Stimulated activated CD8-positive, alpha-beta memory T cell treated with anti-CD3 and anti-CD28 coated beads, Interleukin-15, amount 100 ng/mL, for 24 hours (primary cell): ENCODE measurements at regions not wholly inside any gene's neighbourhood (a gene's known extent, or its start where the extent isn't known, plus 50 kb on each side); places are given as distances from the start of the nearest gene placed in this dataset.
"Not testable (repeated sequence)": the region's sequence is repeated elsewhere in the genome, so short reads cannot be mapped to it uniquely, and the experiment has no call there.

Experiments
- DNase-seq: peaks from one replicate; pipeline ENCODE4 v3.0.0-alpha.2; 2020; ENCODE audit warnings: low read depth

- no peak for DNase-seq
Measured at GRCh38 chr2:81002906-81003305, 698.4 kb upstream of the LRRTM1 start.

DNA sequence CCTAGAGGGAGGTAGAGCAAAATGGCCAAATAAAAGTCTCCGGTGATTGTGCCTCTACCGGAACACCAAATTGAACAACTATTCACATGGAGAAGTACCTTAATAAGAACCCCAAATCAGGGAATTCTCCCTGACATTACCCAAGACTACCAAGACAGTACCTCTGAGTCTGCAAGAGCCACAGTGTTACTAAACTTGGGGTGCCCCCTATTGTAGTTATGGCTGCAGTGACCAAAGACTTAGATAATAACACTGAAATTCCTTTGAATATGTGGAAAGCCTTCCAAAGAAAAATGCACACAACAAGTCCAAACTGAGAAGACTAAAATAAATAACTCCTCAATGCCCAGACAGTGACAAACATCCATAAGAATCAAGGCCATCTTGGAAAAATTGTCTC, 682.9 kb upstream of the LRRTM1 start:
- no peak for DNase-seq

DNA sequence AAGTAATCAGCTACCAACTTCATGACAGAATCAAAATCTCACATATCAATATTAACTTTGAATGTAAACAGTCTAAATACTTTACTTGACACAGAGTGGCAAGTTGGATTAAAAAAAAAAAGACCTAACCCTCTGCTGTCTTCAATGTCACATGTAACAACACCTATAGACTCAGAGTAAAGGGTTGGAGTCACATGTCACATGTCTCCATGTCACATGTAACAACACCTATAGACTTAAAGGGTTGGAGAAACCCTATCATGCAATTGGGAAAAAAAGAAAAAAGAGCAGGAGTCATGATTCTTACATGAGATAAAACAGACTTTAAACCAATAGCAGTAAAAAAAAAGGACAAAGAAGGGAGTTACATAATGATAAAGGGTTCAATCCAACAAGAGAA, 665.3 kb upstream of the LRRTM1 start:
- no peak for DNase-seq

DNA sequence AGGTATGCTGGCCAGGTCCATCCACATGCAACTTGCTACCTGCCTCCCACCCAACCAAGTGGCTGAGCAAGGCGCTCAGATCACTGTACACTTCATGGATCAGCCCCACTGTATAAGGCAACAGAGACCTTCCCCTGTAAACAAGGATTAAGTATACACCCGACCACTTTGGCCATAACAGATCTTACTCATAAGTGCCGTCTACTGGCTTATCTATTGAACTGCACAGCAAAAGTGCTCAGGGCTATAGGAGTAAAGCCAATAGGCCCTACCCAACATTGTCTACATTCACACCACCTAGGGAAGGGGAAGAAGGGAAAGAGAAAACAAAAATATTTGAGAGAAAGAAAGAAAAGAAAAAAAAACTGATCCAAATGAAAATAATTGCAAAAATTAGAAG, 663.9 kb upstream of the LRRTM1 start:
- no peak for DNase-seq

GRCh38 chr2:80947601-80948130, 643.1 kb upstream of the LRRTM1 start:
- DNase-seq = no peak

GRCh38 chr2:80943487-80943886, 638.9 kb upstream of the LRRTM1 start:
- DNase-seq = no peak

- DNase-seq = no peak
Measured at GRCh38 chr2:80942766-80943165, 638.2 kb upstream of the LRRTM1 start.

GRCh38 chr2:80938463-80938862, 633.9 kb upstream of the LRRTM1 start:
- no peak for DNase-seq

DNA sequence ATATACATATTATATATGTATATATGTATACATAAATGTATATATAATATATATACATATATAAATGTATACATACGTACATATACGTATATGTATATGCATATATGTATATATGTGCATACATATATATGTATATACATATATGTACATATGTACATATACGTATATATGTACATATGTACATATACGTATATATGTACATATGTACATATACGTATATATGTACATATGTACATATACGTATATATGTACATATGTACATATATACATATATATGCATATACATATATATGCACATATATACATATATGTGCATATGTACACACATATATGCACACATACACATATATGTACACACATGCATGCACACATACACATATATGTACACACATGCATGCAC, 627.3 kb upstream of the LRRTM1 start:
- not testable (repeated sequence) for DNase-seq

DNA sequence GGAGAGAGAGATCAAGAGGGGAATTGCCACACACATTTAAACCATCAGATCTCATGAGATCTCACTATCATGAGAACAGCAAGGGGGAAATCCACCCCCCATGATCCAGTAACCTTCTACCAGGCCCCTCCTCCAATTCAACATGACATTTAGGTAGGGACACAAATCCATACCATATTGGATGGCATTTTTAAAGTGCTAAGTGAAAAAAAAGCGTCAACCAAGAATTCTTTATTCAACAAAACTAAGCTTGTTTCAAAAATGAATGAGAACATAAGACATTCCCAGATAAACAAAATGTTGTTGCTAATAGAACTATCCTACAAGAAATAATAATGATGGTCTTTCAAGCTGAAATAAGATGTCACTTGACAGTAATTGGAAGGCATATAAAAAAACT, 626.2 kb upstream of the LRRTM1 start:
- DNase-seq = no peak

- DNase-seq = no peak
Measured at GRCh38 chr2:80926168-80926567, 621.6 kb upstream of the LRRTM1 start.

DNA sequence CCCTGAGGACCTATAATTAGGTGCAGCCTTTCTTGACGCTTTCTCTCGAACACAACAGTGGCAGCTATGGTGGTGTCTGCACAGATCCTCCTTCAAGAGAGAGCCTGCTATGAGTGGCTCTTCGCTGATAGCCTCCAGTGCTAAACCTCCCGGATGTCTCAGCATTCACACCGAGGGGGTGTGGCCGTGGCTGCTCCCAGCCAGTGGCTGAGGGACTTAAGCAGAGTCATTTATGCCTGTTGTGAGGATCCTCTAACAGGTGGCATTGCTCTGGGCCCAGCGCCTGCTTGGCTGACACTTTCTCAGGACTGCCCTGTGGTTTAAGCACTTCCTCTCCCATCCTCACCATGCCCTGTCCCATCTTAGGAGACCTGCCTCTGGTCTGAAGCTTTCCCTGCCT, 592.0 kb upstream of the LRRTM1 start:
- no peak for DNase-seq

GRCh38 chr2:80894486-80894885, 589.9 kb upstream of the LRRTM1 start:
- no peak for DNase-seq

- no peak for DNase-seq
Measured at GRCh38 chr2:80893711-80894110, 589.2 kb upstream of the LRRTM1 start.

GRCh38 chr2:80889009-80889408, 584.5 kb upstream of the LRRTM1 start:
- DNase-seq = no peak

DNA sequence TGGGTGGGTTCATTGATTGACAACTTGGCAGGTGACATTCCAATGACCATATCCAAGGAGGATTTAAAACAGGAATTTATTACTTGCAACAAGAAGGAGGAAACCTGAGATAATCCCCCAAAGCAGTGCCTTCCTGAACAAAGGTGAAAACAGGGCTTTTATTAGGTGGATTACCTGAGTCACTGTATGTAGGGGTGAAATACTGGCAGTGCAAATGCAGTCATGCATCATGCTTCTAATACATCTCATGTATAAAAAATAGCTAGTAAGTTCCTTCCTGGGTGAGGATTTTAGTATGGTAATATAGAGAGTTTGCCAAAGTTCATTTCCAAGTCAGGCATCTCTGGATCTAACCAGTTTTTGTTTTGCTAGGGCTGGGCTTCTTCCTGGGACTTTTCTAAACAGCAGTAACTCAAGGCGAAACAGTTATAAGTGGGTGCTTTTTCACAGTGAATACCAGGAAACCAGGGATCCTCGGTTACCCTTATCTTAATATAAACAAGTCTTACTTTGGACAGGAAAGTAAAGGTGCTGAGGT, 583.4 kb upstream of the LRRTM1 start:
- DNase-seq = no peak

DNA sequence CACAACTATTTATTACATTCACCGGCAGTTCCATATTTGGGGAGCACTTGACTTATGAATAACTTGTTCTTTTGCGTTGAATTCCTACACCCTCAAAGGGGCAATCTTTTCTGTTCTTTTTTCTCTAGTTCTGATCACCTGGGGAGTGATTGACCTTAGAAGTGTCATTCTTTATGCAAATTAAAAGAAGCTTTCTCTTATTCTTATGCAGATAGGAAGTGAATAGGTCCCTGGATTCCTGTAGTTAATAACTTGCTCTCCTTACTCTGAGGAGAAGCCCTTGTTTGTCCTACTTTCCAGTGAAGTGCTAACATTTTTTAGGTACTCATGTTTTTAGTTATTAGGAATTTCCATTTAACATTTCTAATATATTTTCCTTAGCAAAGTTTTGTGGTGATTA, 569.8 kb upstream of the LRRTM1 start:
- DNase-seq = no peak

GRCh38 chr2:80869858-80870438, 565.4 kb upstream of the LRRTM1 start:
- no peak for DNase-seq

DNA sequence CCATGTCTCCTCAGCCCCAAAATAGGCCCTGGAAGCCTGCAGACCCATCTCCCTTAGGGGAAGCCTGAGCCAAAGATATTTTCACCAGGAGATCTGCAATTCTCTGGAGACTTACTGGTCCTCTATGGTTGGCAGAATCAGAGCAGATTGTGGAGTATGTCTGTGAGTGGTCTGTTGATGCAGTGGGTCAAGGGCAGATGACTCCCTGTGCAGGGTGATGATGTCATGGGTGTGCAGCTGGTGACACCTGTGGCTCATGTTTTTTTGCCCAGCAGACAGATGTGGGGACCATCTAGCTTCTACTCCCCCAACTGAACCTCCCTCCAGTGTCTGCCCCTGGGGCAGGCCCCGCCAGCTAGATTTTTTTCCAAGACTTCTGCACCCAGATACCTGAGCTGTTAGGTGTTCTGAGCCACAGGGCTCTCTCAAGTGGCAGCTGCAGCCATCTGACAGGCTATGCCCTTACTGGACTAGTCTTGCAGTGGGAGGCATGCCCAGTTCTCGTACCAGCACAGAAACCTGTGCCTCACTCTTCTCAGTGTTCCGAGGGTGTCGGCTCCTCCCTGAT, 558.7 kb upstream of the LRRTM1 start:
- no peak for DNase-seq

DNA sequence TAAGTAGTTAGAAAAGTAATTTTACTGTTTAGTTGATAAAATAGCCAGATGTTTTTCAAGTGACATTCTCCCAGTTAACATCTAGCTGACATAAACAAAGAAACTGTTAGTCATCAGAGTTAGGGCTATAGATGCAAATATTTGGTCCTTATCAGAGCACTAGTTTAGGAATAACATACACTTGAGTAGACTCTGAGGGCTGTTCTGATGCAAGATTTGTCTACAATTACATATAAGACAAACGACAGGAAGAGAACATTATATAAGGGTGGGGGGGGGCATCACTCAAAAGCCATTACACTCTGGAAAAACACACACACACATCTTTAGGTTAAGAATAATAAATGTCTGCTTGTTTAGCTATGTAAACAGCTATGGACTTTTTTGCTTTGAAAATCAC, 554.4 kb upstream of the LRRTM1 start:
- no peak for DNase-seq

DNA sequence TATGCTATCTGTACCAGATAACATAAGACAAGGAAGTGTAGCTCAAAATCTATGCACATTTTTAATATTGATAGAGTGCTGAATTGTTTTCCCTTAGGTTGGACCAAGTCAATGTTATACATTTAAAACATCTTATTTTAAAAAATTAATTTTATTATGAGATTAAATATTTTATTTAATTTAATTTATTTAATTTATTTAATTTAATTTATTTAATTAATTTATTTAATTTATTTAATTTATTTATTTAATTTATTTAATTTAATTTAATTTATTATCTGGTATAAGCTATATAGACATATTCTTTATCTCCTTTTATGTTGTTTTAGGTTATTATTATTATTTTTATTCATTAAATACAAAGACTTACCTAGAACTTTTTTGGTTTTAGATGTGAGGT, 551.7 kb upstream of the LRRTM1 start:
- DNase-seq = no peak

- no peak for DNase-seq
Measured at GRCh38 chr2:80854831-80855230, 550.3 kb upstream of the LRRTM1 start.

GRCh38 chr2:80852808-80853139, 548.2 kb upstream of the LRRTM1 start:
- no peak for DNase-seq
